MM.1S (cell line): ENCODE measurements at regions not wholly inside any gene's neighbourhood (a gene's known extent, or its start where the extent isn't known, plus 50 kb on each side); places are given as distances from the start of the nearest gene placed in this dataset.

Experiments
- CTCF ChIP-seq: fragments of 300-600 bp; sonication (generic); IDR thresholded peaks from 2 replicates; pipeline ENCODE4 v1.5.1; 2016; ENCODE audit warnings: antibody characterized with exemption, low read length, mixed read lengths
- EZH2 ChIP-seq: fragments of 300-600 bp; sonication (generic); optimal IDR thresholded peaks from 2 replicates; pipeline ENCODE3; 2017; ENCODE audit warnings: low read depth, mild to moderate bottlenecking, antibody characterized with exemption, low read length, mixed read lengths
- EZH2phosphoT487 ChIP-seq: fragments of 300-600 bp; sonication (generic); IDR thresholded peaks from 2 replicates; pipeline ENCODE4 v1.6.1; 2018; ENCODE audit warnings: antibody characterized with exemption, low read length

- TF ChIP-seq CTCF: no peak
- no peak for TF ChIP-seq EZH2
- TF ChIP-seq EZH2phosphoT487: no peak
Measured at GRCh38 chr6:40108736-40109135, 174.5 kb upstream of the MOCS1 start.
